D721Med (cell line): ENCODE measurements at regions not wholly inside any gene's neighbourhood (a gene's known extent, or its start where the extent isn't known, plus 50 kb on each side); places are given as distances from the start of the nearest gene placed in this dataset.
"Not testable (repeated sequence)": the region's sequence is repeated elsewhere in the genome, so short reads cannot be mapped to it uniquely, and the experiment has no call there.

Experiments
- DNase-seq: peaks from one replicate; pipeline ENCODE4 v3.0.0; 2011; ENCODE audit warnings: low spot score; ENCODE audit not compliant: insufficient read length
- FAIRE-seq: peaks from 2 replicates; lab custom pipeline; 2011; peaks lifted over from hg19 to GRCh38; lab: Jason Lieb, UNC
- CTCF ChIP-seq: IDR thresholded peaks from 2 replicates; pipeline ENCODE4 v1.5.1; 2012; ENCODE audit warnings: mild to moderate bottlenecking, control low read depth; ENCODE audit not compliant: insufficient read depth; ENCODE audit errors: missing control alignments

GRCh38 chr15:96147267-96147666 lies 183.2 kb upstream of the NR2F2 start:
- DNase-seq (no peak), FAIRE-seq (no peak)
- TF ChIP-seq CTCF: no peak

- FAIRE-seq (no peak), DNase-seq (no peak)
- TF ChIP-seq CTCF: no peak
These were observed 180.2 kb upstream of the NR2F2 start for GRCh38 chr15:96150254-96150653.

GRCh38 chr15:96151749-96152148 lies 178.8 kb upstream of the NR2F2 start:
- not testable (repeated sequence) for FAIRE-seq, DNase-seq

GRCh38 chr15:96153929-96154328 lies 176.6 kb upstream of the NR2F2 start:
- TF ChIP-seq CTCF: no peak
- DNase-seq: no peak
- FAIRE-seq: no peak

- DNase-seq (no peak), FAIRE-seq (no peak)
- no peak for TF ChIP-seq CTCF
These were observed 171.6 kb upstream of the NR2F2 start for GRCh38 chr15:96158938-96159337.

GRCh38 chr15:96160269-96160668 lies 170.2 kb upstream of the NR2F2 start:
- DNase-seq (no peak), FAIRE-seq (no peak)
- TF ChIP-seq CTCF: no peak

GRCh38 chr15:96160800-96161199 lies 169.7 kb upstream of the NR2F2 start:
- FAIRE-seq (no peak), DNase-seq (no peak)
- no peak for TF ChIP-seq CTCF

GRCh38 chr15:96162322-96162721 lies 168.2 kb upstream of the NR2F2 start:
- no peak for FAIRE-seq
- no peak for TF ChIP-seq CTCF
- DNase-seq: no peak
